ENCODE measurements at regions not wholly inside any gene's neighbourhood (a gene's known extent, or its start where the extent isn't known, plus 50 kb on each side); places are given as distances from the start of the nearest gene placed in this dataset.

GRCh38 chr21:35275776-35276175 is 226.7 kb upstream of the RUNX1 start:
- no peak for TF ChIP-seq CTCF (IDR thresholded peaks at IDR 0.05)
- TF ChIP-seq POLR2AphosphoS5 (IDR thresholded peaks at IDR 0.05; ENCODE audit: low read depth, low read length), result no peak
- TF ChIP-seq REST (IDR thresholded peaks at IDR 0.05; ENCODE audit: insufficient read depth in 1 of 2, low read depth in 2 of 2, low read length in 1 of 2), result no peak
